ENCODE measurements at regions not wholly inside any gene's neighbourhood (a gene's known extent, or its start where the extent isn't known, plus 50 kb on each side); places are given as distances from the start of the nearest gene placed in this dataset.

GRCh38 chr2:105626966-105627340 lies 117.8 kb upstream of the NCK2 start:
- Histone ChIP-seq H3K27ac (ENCODE audit: low read depth in 1 of 2, low read length in 2 of 2) (no peak overlapping the region), H3K27me3 (ENCODE audit: control insufficient read depth in 4 of 4, insufficient read depth in 4 of 4, low read length in 3 of 4) (peaks cover 0 to 35% (median 4%) of the 10 kb centered on the region in 4 donors), H3K9ac (ENCODE audit: low read depth in 1 of 2, low read length in 2 of 2) (no peak overlapping the region), H3K9me3 (ENCODE audit: control insufficient read depth in 4 of 4, low read length in 3 of 4) (peaks cover 0 to 11% (median 4%) of the 10 kb centered on the region in 4 donors), H3K4me3 (ENCODE audit: low read depth in 1 of 3, low read length in 3 of 3) (no peak overlapping the region), H3K36me3 (ENCODE audit: control insufficient read depth in 4 of 4, insufficient read depth in 3 of 4, low read depth in 1 of 4, low read length in 3 of 4) (no peaks in the 10 kb centered on the region), H3K4me1 (ENCODE audit: control insufficient read depth in 4 of 4, insufficient read depth in 4 of 4, low read length in 3 of 4) (no peaks in the 10 kb centered on the region)
- WGBS = 87% methylated on average over 3 of the region's 3 CpGs
- DNase-seq (ENCODE audit: low spot score) = no peak
- no peak for TF ChIP-seq MAX (IDR thresholded peaks at IDR 0.05)
- TF ChIP-seq, protein P1, sequence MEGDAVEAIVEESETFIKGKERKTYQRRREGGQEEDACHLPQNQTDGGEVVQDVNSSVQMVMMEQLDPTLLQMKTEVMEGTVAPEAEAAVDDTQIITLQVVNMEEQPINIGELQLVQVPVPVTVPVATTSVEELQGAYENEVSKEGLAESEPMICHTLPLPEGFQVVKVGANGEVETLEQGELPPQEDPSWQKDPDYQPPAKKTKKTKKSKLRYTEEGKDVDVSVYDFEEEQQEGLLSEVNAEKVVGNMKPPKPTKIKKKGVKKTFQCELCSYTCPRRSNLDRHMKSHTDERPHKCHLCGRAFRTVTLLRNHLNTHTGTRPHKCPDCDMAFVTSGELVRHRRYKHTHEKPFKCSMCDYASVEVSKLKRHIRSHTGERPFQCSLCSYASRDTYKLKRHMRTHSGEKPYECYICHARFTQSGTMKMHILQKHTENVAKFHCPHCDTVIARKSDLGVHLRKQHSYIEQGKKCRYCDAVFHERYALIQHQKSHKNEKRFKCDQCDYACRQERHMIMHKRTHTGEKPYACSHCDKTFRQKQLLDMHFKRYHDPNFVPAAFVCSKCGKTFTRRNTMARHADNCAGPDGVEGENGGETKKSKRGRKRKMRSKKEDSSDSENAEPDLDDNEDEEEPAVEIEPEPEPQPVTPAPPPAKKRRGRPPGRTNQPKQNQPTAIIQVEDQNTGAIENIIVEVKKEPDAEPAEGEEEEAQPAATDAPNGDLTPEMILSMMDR (IDR thresholded peaks at IDR 0.05; ENCODE audit: low read depth, low read length, missing input control) = no peak
- no peak for TF ChIP-seq RXRA (IDR thresholded peaks at IDR 0.05)
- no peak for TF ChIP-seq TAF1 (conservative IDR thresholded peaks at IDR 0.05)
- TF ChIP-seq, protein P2, sequence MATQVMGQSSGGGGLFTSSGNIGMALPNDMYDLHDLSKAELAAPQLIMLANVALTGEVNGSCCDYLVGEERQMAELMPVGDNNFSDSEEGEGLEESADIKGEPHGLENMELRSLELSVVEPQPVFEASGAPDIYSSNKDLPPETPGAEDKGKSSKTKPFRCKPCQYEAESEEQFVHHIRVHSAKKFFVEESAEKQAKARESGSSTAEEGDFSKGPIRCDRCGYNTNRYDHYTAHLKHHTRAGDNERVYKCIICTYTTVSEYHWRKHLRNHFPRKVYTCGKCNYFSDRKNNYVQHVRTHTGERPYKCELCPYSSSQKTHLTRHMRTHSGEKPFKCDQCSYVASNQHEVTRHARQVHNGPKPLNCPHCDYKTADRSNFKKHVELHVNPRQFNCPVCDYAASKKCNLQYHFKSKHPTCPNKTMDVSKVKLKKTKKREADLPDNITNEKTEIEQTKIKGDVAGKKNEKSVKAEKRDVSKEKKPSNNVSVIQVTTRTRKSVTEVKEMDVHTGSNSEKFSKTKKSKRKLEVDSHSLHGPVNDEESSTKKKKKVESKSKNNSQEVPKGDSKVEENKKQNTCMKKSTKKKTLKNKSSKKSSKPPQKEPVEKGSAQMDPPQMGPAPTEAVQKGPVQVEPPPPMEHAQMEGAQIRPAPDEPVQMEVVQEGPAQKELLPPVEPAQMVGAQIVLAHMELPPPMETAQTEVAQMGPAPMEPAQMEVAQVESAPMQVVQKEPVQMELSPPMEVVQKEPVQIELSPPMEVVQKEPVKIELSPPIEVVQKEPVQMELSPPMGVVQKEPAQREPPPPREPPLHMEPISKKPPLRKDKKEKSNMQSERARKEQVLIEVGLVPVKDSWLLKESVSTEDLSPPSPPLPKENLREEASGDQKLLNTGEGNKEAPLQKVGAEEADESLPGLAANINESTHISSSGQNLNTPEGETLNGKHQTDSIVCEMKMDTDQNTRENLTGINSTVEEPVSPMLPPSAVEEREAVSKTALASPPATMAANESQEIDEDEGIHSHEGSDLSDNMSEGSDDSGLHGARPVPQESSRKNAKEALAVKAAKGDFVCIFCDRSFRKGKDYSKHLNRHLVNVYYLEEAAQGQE (IDR thresholded peaks at IDR 0.05) = no peak
- TF ChIP-seq RAD21 (IDR thresholded peaks at IDR 0.05) = no peak
- no peak for TF ChIP-seq GABPA (IDR thresholded peaks at IDR 0.05 in 1 of 2, conservative IDR thresholded peaks at IDR 0.05 in 1 of 2)
- TF ChIP-seq FOXA1 (IDR thresholded peaks at IDR 0.05) = no peak
- no peak for TF ChIP-seq FOXA2 (IDR thresholded peaks at IDR 0.05)
- no peak for TF ChIP-seq EGR1 (IDR thresholded peaks at IDR 0.05; ENCODE audit: low read depth in 2 of 2)
- TF ChIP-seq HNF4G (IDR thresholded peaks at IDR 0.05) = no peak
- TF ChIP-seq ATF3 (IDR thresholded peaks at IDR 0.05) = no peak
- TF ChIP-seq HNF4A (conservative IDR thresholded peaks at IDR 0.05) = no peak
- no peak for TF ChIP-seq SP1 (IDR thresholded peaks at IDR 0.05)
- TF ChIP-seq YY1 (IDR thresholded peaks at IDR 0.05) = no peak
- TF ChIP-seq, protein P3, sequence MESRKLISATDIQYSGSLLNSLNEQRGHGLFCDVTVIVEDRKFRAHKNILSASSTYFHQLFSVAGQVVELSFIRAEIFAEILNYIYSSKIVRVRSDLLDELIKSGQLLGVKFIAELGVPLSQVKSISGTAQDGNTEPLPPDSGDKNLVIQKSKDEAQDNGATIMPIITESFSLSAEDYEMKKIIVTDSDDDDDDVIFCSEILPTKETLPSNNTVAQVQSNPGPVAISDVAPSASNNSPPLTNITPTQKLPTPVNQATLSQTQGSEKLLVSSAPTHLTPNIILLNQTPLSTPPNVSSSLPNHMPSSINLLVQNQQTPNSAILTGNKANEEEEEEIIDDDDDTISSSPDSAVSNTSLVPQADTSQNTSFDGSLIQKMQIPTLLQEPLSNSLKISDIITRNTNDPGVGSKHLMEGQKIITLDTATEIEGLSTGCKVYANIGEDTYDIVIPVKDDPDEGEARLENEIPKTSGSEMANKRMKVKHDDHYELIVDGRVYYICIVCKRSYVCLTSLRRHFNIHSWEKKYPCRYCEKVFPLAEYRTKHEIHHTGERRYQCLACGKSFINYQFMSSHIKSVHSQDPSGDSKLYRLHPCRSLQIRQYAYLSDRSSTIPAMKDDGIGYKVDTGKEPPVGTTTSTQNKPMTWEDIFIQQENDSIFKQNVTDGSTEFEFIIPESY (IDR thresholded peaks at IDR 0.05) = no peak
- TF ChIP-seq NR2F2 (IDR thresholded peaks at IDR 0.05) = no peak
- no peak for TF ChIP-seq JUND (IDR thresholded peaks at IDR 0.05)

Measured in liver (tissue), 8 donors.